ENCODE measurements at regions not wholly inside any gene's neighbourhood (a gene's known extent, or its start where the extent isn't known, plus 50 kb on each side); places are given as distances from the start of the nearest gene placed in this dataset.

DNA sequence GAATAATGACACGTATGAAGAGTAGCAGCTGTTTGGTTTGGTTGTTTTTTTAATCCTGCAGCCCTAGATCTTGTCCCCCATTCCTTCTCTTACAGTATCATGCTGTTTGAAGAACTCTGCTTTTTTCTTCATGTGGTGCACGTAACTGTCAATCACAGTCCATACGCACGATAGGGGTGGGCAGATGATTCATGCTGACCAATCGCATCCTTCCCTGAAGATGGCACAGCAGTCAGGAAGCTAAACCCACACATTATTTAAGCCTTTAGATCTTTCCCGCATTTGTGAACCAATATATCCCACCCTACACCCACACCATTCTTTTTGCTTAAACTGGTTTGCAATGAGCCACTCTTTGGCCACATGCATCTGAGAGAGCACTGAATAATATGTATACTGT, 158.9 kb upstream of the PLEKHA5 start:
- Histone ChIP-seq H3K9me3 (ENCODE audit: insufficient read depth, low read length) (no peaks in the 10 kb centered on the region), H3K9ac (ENCODE audit: low read length) (no peak overlapping the region), H3K79me2 (ENCODE audit: insufficient read depth, low read length) (no peaks in the 10 kb centered on the region), H3K27ac (ENCODE audit: low read depth, low read length) (no peak overlapping the region), H3K4me2 (ENCODE audit: low read depth, low read length, poor library complexity, severe bottlenecking) (no peak overlapping the region), H3K27me3 (ENCODE audit: low read length) (no peaks in the 10 kb centered on the region), H3F3A (ENCODE audit: insufficient read depth) (no peaks in the 10 kb centered on the region), H3K36me3 (ENCODE audit: low read length) (no peaks in the 10 kb centered on the region), H2AFZ (ENCODE audit: low read depth, low read length, severe bottlenecking) (no peak overlapping the region), H3K9me2 (replicated peaks; ENCODE audit: insufficient read depth, low read length) (no peaks in the 10 kb centered on the region), H3K4me3 (ENCODE audit: insufficient read depth, low read length, poor library complexity, severe bottlenecking) (no peak overlapping the region), H4K20me1 (ENCODE audit: low read depth, low read length) (no peaks in the 10 kb centered on the region)
- TF ChIP-seq, protein P1, sequence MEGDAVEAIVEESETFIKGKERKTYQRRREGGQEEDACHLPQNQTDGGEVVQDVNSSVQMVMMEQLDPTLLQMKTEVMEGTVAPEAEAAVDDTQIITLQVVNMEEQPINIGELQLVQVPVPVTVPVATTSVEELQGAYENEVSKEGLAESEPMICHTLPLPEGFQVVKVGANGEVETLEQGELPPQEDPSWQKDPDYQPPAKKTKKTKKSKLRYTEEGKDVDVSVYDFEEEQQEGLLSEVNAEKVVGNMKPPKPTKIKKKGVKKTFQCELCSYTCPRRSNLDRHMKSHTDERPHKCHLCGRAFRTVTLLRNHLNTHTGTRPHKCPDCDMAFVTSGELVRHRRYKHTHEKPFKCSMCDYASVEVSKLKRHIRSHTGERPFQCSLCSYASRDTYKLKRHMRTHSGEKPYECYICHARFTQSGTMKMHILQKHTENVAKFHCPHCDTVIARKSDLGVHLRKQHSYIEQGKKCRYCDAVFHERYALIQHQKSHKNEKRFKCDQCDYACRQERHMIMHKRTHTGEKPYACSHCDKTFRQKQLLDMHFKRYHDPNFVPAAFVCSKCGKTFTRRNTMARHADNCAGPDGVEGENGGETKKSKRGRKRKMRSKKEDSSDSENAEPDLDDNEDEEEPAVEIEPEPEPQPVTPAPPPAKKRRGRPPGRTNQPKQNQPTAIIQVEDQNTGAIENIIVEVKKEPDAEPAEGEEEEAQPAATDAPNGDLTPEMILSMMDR (IDR thresholded peaks at IDR 0.05; ENCODE audit: insufficient read depth, low read length, poor library complexity, severe bottlenecking), result no peak
- no peak for TF ChIP-seq EZH2phosphoT487 (conservative IDR thresholded peaks at IDR 0.05; ENCODE audit: low read length)

GRCh38 chr12:18971932-18972331, 157.6 kb upstream of the PLEKHA5 start:
- no peak overlapping the region for H3K4me2 ChIP-seq (ENCODE audit: low read depth, low read length, poor library complexity, severe bottlenecking)
- H3K4me3 ChIP-seq (ENCODE audit: insufficient read depth, low read length, poor library complexity, severe bottlenecking), result no peak overlapping the region

DNA sequence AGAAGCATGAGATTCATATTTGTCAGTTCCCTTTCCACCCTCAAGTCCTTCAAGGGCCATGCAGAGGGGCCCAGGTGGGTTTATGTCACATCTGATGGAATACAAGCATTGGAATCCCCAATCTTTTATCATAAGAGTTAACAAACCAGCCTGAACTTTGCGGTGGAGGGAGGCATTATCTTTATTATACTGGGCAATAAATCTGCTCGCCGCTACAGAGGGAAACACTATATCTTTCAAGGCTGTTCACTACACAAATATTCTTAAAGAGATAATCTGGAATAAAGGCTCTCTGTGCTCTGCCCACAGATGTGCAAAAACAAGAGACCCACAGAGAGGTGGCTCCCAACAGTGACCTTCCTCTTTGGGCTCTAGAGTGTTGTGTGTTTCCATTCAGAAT, 153.6 kb upstream of the PLEKHA5 start:
- TF ChIP-seq, protein P1 (IDR thresholded peaks at IDR 0.05; ENCODE audit: insufficient read depth, low read length, poor library complexity, severe bottlenecking), result no peak
- no peak for TF ChIP-seq EZH2phosphoT487 (conservative IDR thresholded peaks at IDR 0.05; ENCODE audit: low read length)
- H3K9me3 ChIP-seq (ENCODE audit: insufficient read depth, low read length), result no peaks in the 10 kb centered on the region
- no peaks in the 10 kb centered on the region for H3K27me3 ChIP-seq (ENCODE audit: low read length)
- H3K9ac ChIP-seq (ENCODE audit: low read length), result no peak overlapping the region
- no peak overlapping the region for H2AFZ ChIP-seq (ENCODE audit: low read depth, low read length, severe bottlenecking)
- H3F3A ChIP-seq (ENCODE audit: insufficient read depth), result no peaks in the 10 kb centered on the region
- H3K4me2 ChIP-seq (ENCODE audit: low read depth, low read length, poor library complexity, severe bottlenecking), result no peak overlapping the region
- no peaks in the 10 kb centered on the region for H3K9me2 ChIP-seq (replicated peaks; ENCODE audit: insufficient read depth, low read length)
- H3K4me3 ChIP-seq (ENCODE audit: insufficient read depth, low read length, poor library complexity, severe bottlenecking), result no peak overlapping the region
- H4K20me1 ChIP-seq (ENCODE audit: low read depth, low read length), result no peaks in the 10 kb centered on the region
- H3K79me2 ChIP-seq (ENCODE audit: insufficient read depth, low read length), result no peaks in the 10 kb centered on the region
- no peak overlapping the region for H3K27ac ChIP-seq (ENCODE audit: low read depth, low read length)
- H3K36me3 ChIP-seq (ENCODE audit: low read length), result no peaks in the 10 kb centered on the region

More at GRCh38 chr12:18971932-18972331, 157.6 kb upstream of the PLEKHA5 start:
- Histone ChIP-seq H2AFZ (ENCODE audit: low read depth, low read length, severe bottlenecking) (no peak overlapping the region), H3F3A (ENCODE audit: insufficient read depth) (no peaks in the 10 kb centered on the region), H3K9me2 (replicated peaks; ENCODE audit: insufficient read depth, low read length) (no peaks in the 10 kb centered on the region), H4K20me1 (ENCODE audit: low read depth, low read length) (no peaks in the 10 kb centered on the region), H3K36me3 (ENCODE audit: low read length) (no peaks in the 10 kb centered on the region), H3K27ac (ENCODE audit: low read depth, low read length) (no peak overlapping the region), H3K9ac (ENCODE audit: low read length) (no peak overlapping the region), H3K79me2 (ENCODE audit: insufficient read depth, low read length) (no peaks in the 10 kb centered on the region), H3K27me3 (ENCODE audit: low read length) (no peaks in the 10 kb centered on the region), H3K9me3 (ENCODE audit: insufficient read depth, low read length) (no peaks in the 10 kb centered on the region)
- no peak for TF ChIP-seq EZH2phosphoT487 (conservative IDR thresholded peaks at IDR 0.05; ENCODE audit: low read length)
- TF ChIP-seq, protein P1 (IDR thresholded peaks at IDR 0.05; ENCODE audit: insufficient read depth, low read length, poor library complexity, severe bottlenecking), result no peak

Data from SU-DHL-6 (cell line).